Tibial nerve (tissue), 4 donors: ENCODE measurements at regions not wholly inside any gene's neighbourhood (a gene's known extent, or its start where the extent isn't known, plus 50 kb on each side); places are given as distances from the start of the nearest gene placed in this dataset.
"Not testable (repeated sequence)": the region's sequence is repeated elsewhere in the genome, so short reads cannot be mapped to it uniquely, and the experiment has no call there.

ENCODE experiments used
- DNase-seq, 2 donors: peaks; one replicate each; pipeline ENCODE4 v3.0.0-alpha.2; 2019; ENCODE audit warnings: low spot score in 2 of 2
- H3K27ac ChIP-seq, 4 donors: fragments of 200-600 bp; sonication (generic) in 3 of 4; one replicate each; pipeline ENCODE4 v1.5.1; 2017 to 2019; ENCODE audit warnings: mild to moderate bottlenecking in 1 of 4
- H3K27me3 ChIP-seq, 2 donors: fragments of 200-600 bp; sonication (generic) in 1 of 2; one replicate each; pipeline versions ENCODE4 v1.5.1 to v1.6.0; 2017 to 2019
- H3K36me3 ChIP-seq, 3 donors: fragments of 200-600 bp; sonication (generic); one replicate each; pipeline ENCODE4 v1.5.1; 2018 to 2019
- H3K4me1 ChIP-seq, 4 donors: fragments of 200-600 bp; sonication (generic) in 3 of 4; one replicate each; pipeline ENCODE4 v1.5.1; 2017 to 2019
- H3K4me3 ChIP-seq, 4 donors: fragments of 200-600 bp; sonication (generic) in 3 of 4; one replicate each; pipeline ENCODE4 v1.5.1; 2017 to 2019; ENCODE audit warnings: mild to moderate bottlenecking in 1 of 4, moderate library complexity in 1 of 4
- H3K9me3 ChIP-seq, 4 donors: fragments of 200-600 bp; sonication (generic) in 3 of 4; one replicate each; pipeline ENCODE4 v1.5.1; 2017 to 2019
- CTCF ChIP-seq, 5 experiments: fragments of 200-600 bp in 3 of 5; fragments of 450-650 bp in 2 of 5; sonication (generic) in 3 of 5; IDR thresholded peaks; one replicate each; pipeline ENCODE4 v1.5.1; 2016 to 2019; ENCODE audit warnings: antibody characterized with exemption in 5 of 5, mild to moderate bottlenecking in 3 of 5, moderate library complexity in 2 of 5
- EP300 ChIP-seq, 2 donors: sonication (generic); formaldehyde crosslinking; IDR thresholded peaks; one replicate each; pipeline ENCODE4 v1.6.1; 2017; ENCODE audit warnings: antibody characterized with exemption in 2 of 2, mild to moderate bottlenecking in 1 of 2
- POLR2A ChIP-seq, 2 donors: fragments of 450-650 bp; IDR thresholded peaks; one replicate each; pipeline ENCODE4 v1.6.1; 2017; ENCODE audit warnings: antibody characterized with exemption in 2 of 2, mild to moderate bottlenecking in 2 of 2, moderate library complexity in 2 of 2
- WGBS, 2 donors: methylation state at CpG; one replicate each; pipeline ENCODE4 v1.1.5; 2018; 5-methylcytosine and 5-hydroxymethylcytosine counted together

DNA sequence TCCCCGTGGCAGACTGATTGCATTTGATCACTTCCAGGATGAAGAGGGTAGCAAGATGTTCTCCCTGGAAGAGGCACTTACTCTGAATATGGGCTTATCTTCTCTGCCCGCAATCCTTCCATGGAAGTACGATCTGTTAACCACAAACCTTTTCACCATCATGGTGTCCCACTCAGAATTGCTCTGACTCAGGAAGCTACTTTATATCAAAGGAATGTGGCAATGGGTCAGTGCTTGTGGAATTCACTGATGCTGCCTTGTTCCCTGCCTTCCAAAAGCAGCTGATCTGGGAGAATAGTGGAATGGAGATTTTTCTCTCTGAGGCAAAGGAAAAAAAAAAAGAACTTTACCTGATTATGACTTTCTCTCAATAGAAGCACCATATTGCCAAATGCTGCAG lies 306.1 kb upstream of the WSB1 start:
- DNase-seq, H3K27me3 ChIP-seq, H3K9me3 ChIP-seq, H3K4me3 ChIP-seq, H3K36me3 ChIP-seq, H3K4me1 ChIP-seq, H3K27ac ChIP-seq: not testable (repeated sequence)
- WGBS, 2 donors = 63 to 72% methylated on average over 3 of the region's 3 CpGs

DNA sequence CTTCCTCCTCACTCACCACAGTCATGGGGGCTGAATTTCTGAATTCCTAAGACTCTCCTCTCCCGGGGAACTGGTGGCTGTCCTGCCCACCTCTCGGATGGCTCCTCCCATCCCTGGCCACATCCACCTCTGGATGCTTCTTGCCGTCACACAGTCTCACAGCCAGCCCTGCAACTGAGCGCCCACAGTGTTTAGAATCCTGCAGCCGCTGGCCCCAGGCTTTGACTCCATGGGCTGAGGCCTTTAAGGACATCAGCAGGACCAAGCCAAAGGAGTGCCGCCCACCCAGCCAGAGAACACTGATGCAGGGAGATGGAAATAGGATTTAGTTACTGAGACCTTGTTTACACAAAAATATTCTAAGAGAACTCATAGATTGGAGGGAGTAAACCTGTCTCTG lies 299.3 kb upstream of the WSB1 start:
- not testable (repeated sequence) for H3K27me3 ChIP-seq, H3K9me3 ChIP-seq, H3K36me3 ChIP-seq, H3K27ac ChIP-seq, DNase-seq, H3K4me1 ChIP-seq, H3K4me3 ChIP-seq
- WGBS, 2 donors = 73 to 87% methylated on average over 6 of the region's 6 CpGs

GRCh38 chr17:26996146-26996916 lies 297.6 kb upstream of the WSB1 start:
- not testable (repeated sequence) for H3K27ac ChIP-seq, DNase-seq
- WGBS, 2 donors = 67 to 72% methylated on average over 7 of the region's 7 CpGs

GRCh38 chr17:27007734-27008531 lies 286.0 kb upstream of the WSB1 start:
- not testable (repeated sequence) for DNase-seq, H3K27ac ChIP-seq, H3K27me3 ChIP-seq, H3K4me1 ChIP-seq, H3K36me3 ChIP-seq, H3K9me3 ChIP-seq, H3K4me3 ChIP-seq
- 63 to 71% methylated on average over 4 of the region's 4 CpGs for WGBS, 2 donors

More at GRCh38 chr17:26996146-26996916, 297.6 kb upstream of the WSB1 start:
- not testable (repeated sequence) for H3K36me3 ChIP-seq, H3K9me3 ChIP-seq, H3K4me3 ChIP-seq, H3K27me3 ChIP-seq, H3K4me1 ChIP-seq

DNA sequence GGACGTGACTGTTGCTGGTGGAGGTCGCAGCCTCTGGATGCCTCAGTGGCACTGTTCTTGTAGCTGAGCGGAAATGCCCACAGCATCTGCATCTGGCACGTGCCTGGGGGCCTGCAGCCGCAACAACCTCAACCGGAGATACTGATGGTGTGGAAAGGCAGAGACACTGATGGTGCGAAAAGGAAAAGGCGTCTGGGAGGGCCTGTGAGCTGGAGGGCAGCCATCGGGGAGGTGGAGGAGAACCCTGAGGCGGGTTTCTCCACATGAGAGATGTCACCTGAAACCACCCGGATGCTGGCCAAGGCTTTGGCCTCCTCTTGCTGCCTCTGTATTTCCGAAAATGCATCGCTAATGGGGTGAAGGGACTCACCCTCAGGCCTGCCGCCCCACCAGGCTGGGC lies 284.8 kb upstream of the WSB1 start:
- no peaks in the 10 kb centered on the region for H3K27me3 ChIP-seq
- TF ChIP-seq CTCF (IDR thresholded peaks at IDR 0.05) = no peak
- TF ChIP-seq EP300 (IDR thresholded peaks at IDR 0.05) = no peak
- no peak for TF ChIP-seq POLR2A (IDR thresholded peaks at IDR 0.05)
- peaks cover 0 to 9% (median 0%) of the 10 kb centered on the region in 4 donors for H3K9me3 ChIP-seq
- no peak for DNase-seq
- no peak overlapping the region for H3K4me3 ChIP-seq
- no peaks in the 10 kb centered on the region for H3K36me3 ChIP-seq
- no peaks in the 10 kb centered on the region for H3K4me1 ChIP-seq
- 83 to 85% methylated on average over 14 of the region's 14 CpGs for WGBS, 2 donors
- H3K27ac ChIP-seq = no peak overlapping the region

- not testable (repeated sequence) for H3K4me1 ChIP-seq, H3K36me3 ChIP-seq, H3K27me3 ChIP-seq, H3K4me3 ChIP-seq, DNase-seq, H3K27ac ChIP-seq, H3K9me3 ChIP-seq
- WGBS, 2 donors = 42 to 43% methylated on average over 3 of the region's 3 CpGs
Observed at GRCh38 chr17:27010138-27010537, 283.8 kb upstream of the WSB1 start.

GRCh38 chr17:27030552-27030951 lies 263.4 kb upstream of the WSB1 start:
- not testable (repeated sequence) for DNase-seq, H3K4me1 ChIP-seq, H3K4me3 ChIP-seq, H3K36me3 ChIP-seq, H3K27me3 ChIP-seq, H3K27ac ChIP-seq
- H3K9me3 ChIP-seq = peaks cover 0 to 20% (median 0%) of the 10 kb centered on the region in 4 donors
- 64 to 65% methylated on average over 3 of the region's 3 CpGs for WGBS, 2 donors

DNA sequence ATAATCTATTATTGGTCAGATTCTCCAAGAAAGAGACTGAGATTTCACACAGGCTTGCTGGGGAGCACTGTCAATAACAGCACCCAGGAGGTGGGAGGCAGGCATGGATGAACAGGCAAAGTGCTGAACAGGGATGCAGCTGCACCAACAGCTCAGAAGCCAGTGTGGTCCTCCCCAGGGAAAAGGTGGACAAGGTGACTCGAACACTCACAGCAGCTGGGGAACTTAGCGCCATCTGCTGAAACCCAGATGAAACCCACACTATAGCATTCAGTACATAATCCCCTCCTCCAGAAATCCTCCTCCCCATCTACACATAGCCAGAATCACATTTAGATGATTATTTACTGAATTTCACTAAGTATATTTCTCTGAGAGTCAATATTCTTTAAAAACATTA lies 255.2 kb upstream of the WSB1 start:
- Histone ChIP-seq H3K27ac (no peak overlapping the region), H3K4me1 (no peaks in the 10 kb centered on the region), H3K27me3 (no peaks in the 10 kb centered on the region), H3K36me3 (no peaks in the 10 kb centered on the region), H3K9me3 (no peaks in the 10 kb centered on the region), H3K4me3 (no peak overlapping the region)
- 22 to 43% methylated on average over 2 of the region's 2 CpGs for WGBS, 2 donors
- TF ChIP-seq EP300 (IDR thresholded peaks at IDR 0.05) = no peak
- no peak for TF ChIP-seq POLR2A (IDR thresholded peaks at IDR 0.05)
- TF ChIP-seq CTCF (IDR thresholded peaks at IDR 0.05) = no peak
- no peak for DNase-seq

GRCh38 chr17:27045039-27045438 lies 248.9 kb upstream of the WSB1 start:
- not testable (repeated sequence) for DNase-seq, H3K4me1 ChIP-seq, H3K27ac ChIP-seq, H3K36me3 ChIP-seq, H3K4me3 ChIP-seq, H3K27me3 ChIP-seq, H3K9me3 ChIP-seq
- 80 to 89% methylated on average over 9 to 12 of the region's 12 CpGs for WGBS, 2 donors
